Suprapubic skin (tissue), 4 donors: ENCODE measurements at regions not wholly inside any gene's neighbourhood (a gene's known extent, or its start where the extent isn't known, plus 50 kb on each side); places are given as distances from the start of the nearest gene placed in this dataset.

Source experiments
- DNase-seq, 2 donors: peaks; one replicate each; pipeline ENCODE4 v3.0.0-alpha.2; 2019; ENCODE audit warnings: low spot score in 2 of 2
- H3K27ac ChIP-seq: fragments of 200-600 bp; sonication (generic); one replicate; pipeline ENCODE4 v1.5.1; 2019
- H3K27me3 ChIP-seq: fragments of 200-600 bp; sonication (generic); one replicate; pipeline ENCODE4 v1.5.1; 2019
- H3K36me3 ChIP-seq: fragments of 200-600 bp; sonication (generic); one replicate; pipeline ENCODE4 v1.5.1; 2019
- H3K4me1 ChIP-seq: fragments of 200-600 bp; sonication (generic); one replicate; pipeline ENCODE4 v1.5.1; 2019
- H3K4me3 ChIP-seq: fragments of 200-600 bp; sonication (generic); one replicate; pipeline ENCODE4 v1.5.1; 2019; ENCODE audit warnings: mild to moderate bottlenecking
- H3K9me3 ChIP-seq: fragments of 200-600 bp; sonication (generic); one replicate; pipeline ENCODE4 v1.5.1; 2019
- EP300 ChIP-seq: sonication (generic); formaldehyde crosslinking; IDR thresholded peaks from one replicate; pipeline ENCODE4 v1.6.1; 2017; ENCODE audit warnings: antibody characterized with exemption
- POLR2A ChIP-seq, 2 donors: fragments of 450-650 bp; IDR thresholded peaks; one replicate each; pipeline ENCODE4 v1.6.1; 2017; ENCODE audit warnings: antibody characterized with exemption in 2 of 2, mild to moderate bottlenecking in 2 of 2, moderate library complexity in 2 of 2
- POLR2AphosphoS5 ChIP-seq, 3 donors: sonication (generic); formaldehyde crosslinking; IDR thresholded peaks; one replicate each; pipeline ENCODE4 v1.6.1; 2017; ENCODE audit warnings: antibody characterized with exemption in 3 of 3
- WGBS: methylation state at CpG from one replicate; pipeline ENCODE4 v1.1.5; 2018; 5-methylcytosine and 5-hydroxymethylcytosine counted together
- TF ChIP-seq, protein P1 (sequence below), 2 donors: fragments of 200-600 bp in 1 of 2; fragments of 450-650 bp in 1 of 2; sonication (generic) in 1 of 2; IDR thresholded peaks; one replicate each; pipeline ENCODE4 v1.5.1; 2016 to 2019; ENCODE audit warnings: antibody characterized with exemption in 2 of 2, mild to moderate bottlenecking in 1 of 2, moderate library complexity in 1 of 2

DNA sequence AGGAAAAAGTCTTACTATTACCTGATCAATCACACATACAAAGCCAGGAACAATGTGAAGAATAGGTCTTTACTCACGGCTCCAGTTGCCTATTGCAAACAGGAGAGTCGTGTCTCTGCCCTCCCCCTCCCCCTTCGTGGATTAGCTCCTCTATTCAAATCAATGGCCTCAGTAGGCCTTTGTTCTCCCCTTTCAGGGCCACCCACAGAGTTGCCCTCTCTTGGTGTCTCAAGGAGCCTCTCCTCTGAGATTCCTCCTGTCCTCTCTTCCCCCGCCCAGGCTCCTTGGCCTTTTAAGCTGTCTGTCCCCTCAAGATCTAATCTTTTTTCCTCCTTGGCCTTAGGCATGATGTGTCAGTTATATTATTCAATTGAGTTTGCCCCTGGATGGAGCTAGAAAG lies 107.2 kb upstream of the NALF2 start:
- Histone ChIP-seq H3K9me3 (no peaks in the 10 kb centered on the region), H3K27me3 (no peaks in the 10 kb centered on the region), H3K4me1 (no peaks in the 10 kb centered on the region), H3K36me3 (no peaks in the 10 kb centered on the region), H3K4me3 (no peak overlapping the region), H3K27ac (no peak overlapping the region)
- 59% methylated on average over 4 of the region's 4 CpGs for WGBS
- DNase-seq, result no peak
- no peak for TF ChIP-seq POLR2AphosphoS5 (IDR thresholded peaks at IDR 0.05)
- no peak for TF ChIP-seq POLR2A (IDR thresholded peaks at IDR 0.05)
- TF ChIP-seq, protein P1, sequence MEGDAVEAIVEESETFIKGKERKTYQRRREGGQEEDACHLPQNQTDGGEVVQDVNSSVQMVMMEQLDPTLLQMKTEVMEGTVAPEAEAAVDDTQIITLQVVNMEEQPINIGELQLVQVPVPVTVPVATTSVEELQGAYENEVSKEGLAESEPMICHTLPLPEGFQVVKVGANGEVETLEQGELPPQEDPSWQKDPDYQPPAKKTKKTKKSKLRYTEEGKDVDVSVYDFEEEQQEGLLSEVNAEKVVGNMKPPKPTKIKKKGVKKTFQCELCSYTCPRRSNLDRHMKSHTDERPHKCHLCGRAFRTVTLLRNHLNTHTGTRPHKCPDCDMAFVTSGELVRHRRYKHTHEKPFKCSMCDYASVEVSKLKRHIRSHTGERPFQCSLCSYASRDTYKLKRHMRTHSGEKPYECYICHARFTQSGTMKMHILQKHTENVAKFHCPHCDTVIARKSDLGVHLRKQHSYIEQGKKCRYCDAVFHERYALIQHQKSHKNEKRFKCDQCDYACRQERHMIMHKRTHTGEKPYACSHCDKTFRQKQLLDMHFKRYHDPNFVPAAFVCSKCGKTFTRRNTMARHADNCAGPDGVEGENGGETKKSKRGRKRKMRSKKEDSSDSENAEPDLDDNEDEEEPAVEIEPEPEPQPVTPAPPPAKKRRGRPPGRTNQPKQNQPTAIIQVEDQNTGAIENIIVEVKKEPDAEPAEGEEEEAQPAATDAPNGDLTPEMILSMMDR (IDR thresholded peaks at IDR 0.05), result no peak
- no peak for TF ChIP-seq EP300

DNA sequence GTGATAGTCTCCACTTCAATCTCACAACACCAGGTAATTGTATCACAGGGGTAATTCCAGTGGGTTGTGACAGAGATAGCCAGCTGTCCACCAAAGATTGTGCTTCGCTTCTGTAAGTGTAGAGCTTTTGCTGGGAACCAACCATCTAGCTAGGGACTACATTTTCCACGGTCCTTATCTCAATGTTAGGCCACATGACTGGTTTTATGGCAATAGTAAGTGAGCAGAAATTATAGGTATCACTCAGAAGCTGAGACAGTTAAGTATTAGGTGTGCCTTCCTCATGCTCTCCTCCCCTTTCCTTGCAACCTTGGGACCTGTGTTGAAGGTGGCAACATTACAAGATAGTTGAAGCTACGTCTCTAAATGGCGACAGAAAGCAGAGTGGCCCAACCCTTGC lies 108.8 kb upstream of the NALF2 start:
- 71% methylated on average over 4 of the region's 4 CpGs for WGBS
- H3K27ac ChIP-seq, result no peak overlapping the region
- no peaks in the 10 kb centered on the region for H3K36me3 ChIP-seq
- no peaks in the 10 kb centered on the region for H3K9me3 ChIP-seq
- TF ChIP-seq EP300 (no peak), POLR2A (IDR thresholded peaks at IDR 0.05) (no peak), POLR2AphosphoS5 (IDR thresholded peaks at IDR 0.05) (no peak)
- TF ChIP-seq, protein P1 (IDR thresholded peaks at IDR 0.05), result no peak
- H3K27me3 ChIP-seq, result no peaks in the 10 kb centered on the region
- no peak for DNase-seq
- no peaks in the 10 kb centered on the region for H3K4me1 ChIP-seq
- no peak overlapping the region for H3K4me3 ChIP-seq

DNA sequence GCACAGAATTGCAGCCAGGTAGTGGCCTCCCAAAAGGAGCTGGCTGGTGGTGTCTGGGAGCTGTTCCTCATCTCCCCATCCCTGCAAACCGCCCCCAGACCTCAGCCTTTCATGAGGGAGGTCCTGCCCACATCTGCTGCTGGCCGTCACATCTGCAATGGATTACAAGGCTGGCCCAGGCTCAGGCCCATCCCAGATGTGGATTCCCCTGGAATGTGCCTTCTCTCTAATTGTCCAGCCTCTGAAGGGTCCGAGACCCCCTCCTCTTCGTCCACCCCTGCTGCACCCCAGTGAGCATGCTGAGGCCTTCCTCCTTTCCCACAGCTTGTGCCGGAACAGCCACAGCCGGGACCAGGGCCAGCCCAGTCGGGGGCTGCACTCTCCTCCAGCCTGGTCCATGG lies 115.0 kb upstream of the NALF2 start:
- TF ChIP-seq, protein P1 (IDR thresholded peaks at IDR 0.05), result no peak
- H3K27me3 ChIP-seq, result no peaks in the 10 kb centered on the region
- 60% methylated on average over 6 of the region's 7 CpGs for WGBS
- no peak overlapping the region for H3K4me3 ChIP-seq
- DNase-seq, result no peak
- no peaks in the 10 kb centered on the region for H3K36me3 ChIP-seq
- H3K4me1 ChIP-seq, result peaks cover 6% of the 10 kb centered on the region
- H3K9me3 ChIP-seq, result no peaks in the 10 kb centered on the region
- H3K27ac ChIP-seq, result no peak overlapping the region

DNA sequence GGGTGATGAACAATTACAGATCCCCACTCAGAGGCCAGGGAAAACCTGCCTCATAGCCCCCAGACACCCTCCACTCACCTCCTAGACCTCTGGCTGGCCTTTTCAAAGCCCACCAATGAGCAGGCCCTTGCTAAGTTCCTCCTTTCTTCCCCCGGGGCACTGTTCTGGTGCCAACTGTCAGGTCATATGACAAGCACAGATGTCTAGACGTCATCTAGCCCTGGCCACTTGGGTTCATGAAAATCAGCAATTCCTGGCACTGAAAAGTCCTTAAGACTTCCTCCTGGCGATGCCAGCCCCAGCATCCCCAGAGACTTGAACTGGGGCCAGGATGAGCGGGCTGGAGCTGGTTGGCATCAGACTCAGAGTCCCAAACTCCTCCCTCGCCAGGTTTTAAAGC lies 115.6 kb upstream of the NALF2 start:
- TF ChIP-seq POLR2AphosphoS5 (IDR thresholded peaks at IDR 0.05), result no peak
- TF ChIP-seq POLR2A (IDR thresholded peaks at IDR 0.05), result no peak
- TF ChIP-seq, protein P1 (IDR thresholded peaks at IDR 0.05), result no peak
- no peak for TF ChIP-seq EP300
- Histone ChIP-seq H3K4me3 (no peak overlapping the region), H3K27me3 (no peaks in the 10 kb centered on the region), H3K4me1 (peaks cover 6% of the 10 kb centered on the region), H3K27ac (no peak overlapping the region), H3K36me3 (no peaks in the 10 kb centered on the region), H3K9me3 (no peaks in the 10 kb centered on the region)
- DNase-seq, result no peak
- no CpG with 5 or more reads among the region's 5 CpGs for WGBS

DNA sequence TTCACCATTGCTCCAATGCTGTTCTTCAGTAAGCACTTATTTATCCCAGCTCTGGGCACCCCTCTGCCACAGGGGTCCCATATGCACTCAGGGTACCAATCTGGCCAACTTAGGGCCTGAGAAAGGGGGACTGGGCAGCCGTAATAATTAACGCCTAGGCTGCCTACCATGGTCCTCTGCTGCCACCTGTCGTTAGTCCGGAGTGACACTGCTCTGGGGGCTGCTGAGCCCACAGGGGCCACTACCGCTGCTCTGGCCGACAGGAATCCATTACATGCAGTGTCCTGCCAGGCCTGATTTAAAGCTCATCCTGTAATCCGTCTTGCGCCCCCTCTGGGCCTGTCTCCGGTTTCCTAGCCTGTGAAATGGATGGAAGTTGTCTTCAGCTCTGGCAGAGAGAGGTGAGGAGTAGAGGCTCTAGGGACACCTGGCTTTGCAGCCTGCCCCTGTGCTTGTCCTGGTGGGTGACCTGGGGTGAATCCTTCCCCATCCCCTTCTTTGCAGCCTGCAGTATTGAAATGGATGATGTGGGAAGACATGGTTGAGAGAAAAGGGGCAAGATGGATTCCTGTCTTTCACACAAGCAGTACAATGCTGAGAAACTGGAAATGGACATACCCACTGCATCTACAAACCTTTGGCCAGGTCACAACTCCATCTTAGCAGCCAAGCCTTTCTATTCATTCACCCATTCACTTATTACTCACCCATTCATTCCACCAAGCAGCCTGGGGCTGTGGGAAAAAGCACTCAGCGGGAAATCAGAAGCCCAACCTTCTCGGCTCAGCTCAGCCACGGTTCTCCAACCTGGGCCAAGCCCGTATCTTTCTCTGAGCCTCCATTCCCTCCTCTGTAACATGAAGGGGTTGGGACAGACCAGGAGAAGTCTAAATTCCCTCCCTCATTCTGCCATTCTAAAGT lies 116.3 kb upstream of the NALF2 start:
- H3K27me3 ChIP-seq, result no peaks in the 10 kb centered on the region
- no peaks in the 10 kb centered on the region for H3K9me3 ChIP-seq
- H3K36me3 ChIP-seq, result no peaks in the 10 kb centered on the region
- no peak overlapping the region for H3K27ac ChIP-seq
- no peak overlapping the region for H3K4me3 ChIP-seq
- DNase-seq, result no peak
- no peak for TF ChIP-seq POLR2A (IDR thresholded peaks at IDR 0.05)
- TF ChIP-seq, protein P1 (IDR thresholded peaks at IDR 0.05), result peak; percentile 21 to 46
- no peak for TF ChIP-seq EP300
- peaks cover 6% of the 10 kb centered on the region for H3K4me1 ChIP-seq
- 17% methylated on average over 8 of the region's 13 CpGs for WGBS
